AG09319 (cell line): ENCODE measurements at regions not wholly inside any gene's neighbourhood (a gene's known extent, or its start where the extent isn't known, plus 50 kb on each side); places are given as distances from the start of the nearest gene placed in this dataset.
"Not testable (repeated sequence)": the region's sequence is repeated elsewhere in the genome, so short reads cannot be mapped to it uniquely, and the experiment has no call there.

Experiments used
- DNase-seq: peaks from one replicate; pipeline ENCODE4 v3.0.0-alpha.2; 2010; ENCODE audit warnings: low read depth; ENCODE audit errors: extremely low read depth
- TF ChIP-seq, protein P1 (sequence below): IDR thresholded peaks from 2 replicates; pipeline ENCODE4 v1.5.1; 2011; ENCODE audit warnings: low read depth, mild to moderate bottlenecking, inconsistent platforms, low read length, moderate library complexity

DNA sequence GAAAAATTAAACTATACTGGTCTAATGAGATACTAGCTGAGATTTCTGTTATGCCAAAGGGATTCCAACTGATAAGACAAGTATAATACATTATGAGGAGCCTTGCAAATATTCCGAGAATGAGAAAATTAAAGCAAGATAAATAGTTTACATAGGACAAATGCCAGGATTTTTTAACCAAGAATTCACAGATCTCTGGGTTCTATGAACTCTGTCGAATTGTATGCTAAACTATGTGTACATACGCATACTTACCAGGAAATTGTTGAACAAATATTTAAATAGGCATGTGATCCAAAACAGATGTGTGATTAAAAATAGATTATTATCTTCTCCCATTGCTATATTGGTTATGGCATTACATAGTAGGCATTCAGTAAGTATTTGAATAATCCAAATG lies 616.6 kb downstream of the GABRG2 start:
- TF ChIP-seq, protein P1, sequence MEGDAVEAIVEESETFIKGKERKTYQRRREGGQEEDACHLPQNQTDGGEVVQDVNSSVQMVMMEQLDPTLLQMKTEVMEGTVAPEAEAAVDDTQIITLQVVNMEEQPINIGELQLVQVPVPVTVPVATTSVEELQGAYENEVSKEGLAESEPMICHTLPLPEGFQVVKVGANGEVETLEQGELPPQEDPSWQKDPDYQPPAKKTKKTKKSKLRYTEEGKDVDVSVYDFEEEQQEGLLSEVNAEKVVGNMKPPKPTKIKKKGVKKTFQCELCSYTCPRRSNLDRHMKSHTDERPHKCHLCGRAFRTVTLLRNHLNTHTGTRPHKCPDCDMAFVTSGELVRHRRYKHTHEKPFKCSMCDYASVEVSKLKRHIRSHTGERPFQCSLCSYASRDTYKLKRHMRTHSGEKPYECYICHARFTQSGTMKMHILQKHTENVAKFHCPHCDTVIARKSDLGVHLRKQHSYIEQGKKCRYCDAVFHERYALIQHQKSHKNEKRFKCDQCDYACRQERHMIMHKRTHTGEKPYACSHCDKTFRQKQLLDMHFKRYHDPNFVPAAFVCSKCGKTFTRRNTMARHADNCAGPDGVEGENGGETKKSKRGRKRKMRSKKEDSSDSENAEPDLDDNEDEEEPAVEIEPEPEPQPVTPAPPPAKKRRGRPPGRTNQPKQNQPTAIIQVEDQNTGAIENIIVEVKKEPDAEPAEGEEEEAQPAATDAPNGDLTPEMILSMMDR = no peak
- no peak for DNase-seq

DNA sequence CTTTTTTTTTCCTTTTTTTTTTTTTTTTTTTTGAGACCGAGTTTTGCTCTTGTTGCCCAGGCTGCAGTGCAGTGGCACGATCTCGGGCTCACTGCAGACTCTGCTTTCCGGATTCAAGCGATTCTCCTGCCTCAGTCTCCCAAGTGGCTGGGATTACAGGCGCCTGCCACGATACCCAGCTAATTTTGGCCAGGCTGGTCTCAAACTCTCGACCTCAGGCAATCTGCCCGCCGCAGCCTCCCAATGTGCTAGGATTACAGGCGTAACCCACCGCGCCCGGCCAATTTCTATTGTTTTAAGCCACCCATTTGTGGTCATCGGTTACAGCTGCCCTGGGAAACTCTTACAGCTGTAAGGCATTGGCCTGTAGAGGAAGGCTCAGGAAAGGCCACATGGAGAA lies 617.7 kb downstream of the GABRG2 start:
- TF ChIP-seq, protein P1 = no peak
- no peak for DNase-seq

DNA sequence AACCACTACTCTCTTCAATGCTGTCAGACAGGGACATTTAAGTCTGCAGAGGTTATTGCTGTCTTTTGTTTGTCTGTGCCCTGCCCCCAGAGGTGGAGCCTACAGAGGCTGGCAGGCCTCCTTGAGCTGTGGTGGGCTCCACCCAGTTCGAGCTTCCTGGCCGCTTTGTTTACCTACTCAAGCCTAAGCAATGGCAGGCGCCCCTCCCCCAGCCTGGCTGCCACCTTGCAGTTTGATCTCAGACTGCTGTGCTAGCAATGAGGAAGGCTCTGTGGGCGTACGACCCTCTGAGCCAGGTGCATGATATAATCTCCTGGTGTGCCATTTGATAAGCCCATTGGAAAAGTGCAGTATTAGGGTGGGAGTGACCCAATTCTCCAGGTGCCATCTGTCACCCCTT lies 628.7 kb downstream of the GABRG2 start:
- DNase-seq = not testable (repeated sequence)

DNA sequence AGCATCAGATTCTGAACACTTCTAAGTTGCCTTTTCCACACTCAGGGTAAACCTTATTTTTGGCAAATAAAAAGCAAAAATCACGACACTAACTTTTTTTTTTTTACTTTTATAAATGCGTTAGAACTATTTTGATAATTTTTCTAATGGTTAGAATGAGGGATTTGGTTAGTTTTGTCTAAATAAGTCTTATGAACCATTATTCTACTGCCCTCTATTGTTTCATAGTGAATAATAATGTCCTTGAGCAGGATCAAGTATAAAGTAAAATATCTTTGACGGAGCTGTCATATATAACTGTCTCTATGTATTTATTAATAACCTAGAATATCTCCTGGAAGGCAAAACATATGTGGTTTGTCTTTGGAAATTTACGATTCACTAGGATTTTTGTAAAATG lies 631.8 kb downstream of the GABRG2 start:
- DNase-seq = no peak
- TF ChIP-seq, protein P1 = no peak

DNA sequence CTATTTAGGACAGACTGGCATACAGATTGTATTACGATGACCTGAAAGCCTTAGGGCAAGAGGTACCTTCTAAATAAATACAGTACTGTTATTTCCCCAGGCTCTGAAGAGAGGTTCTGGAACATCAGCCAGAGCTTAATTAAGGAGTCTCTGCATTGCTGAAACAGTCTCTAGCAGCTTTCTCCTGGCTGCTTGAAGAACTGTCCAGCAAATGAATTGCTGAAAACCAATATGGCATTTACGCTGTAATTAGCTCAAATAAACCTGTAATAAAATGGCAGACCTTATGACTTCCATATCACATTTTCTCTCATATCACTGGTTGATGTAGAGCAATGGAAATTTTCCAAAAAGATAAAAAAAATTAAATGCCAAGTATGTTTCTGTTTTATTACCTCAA lies 636.3 kb downstream of the GABRG2 start:
- no peak for DNase-seq

DNA sequence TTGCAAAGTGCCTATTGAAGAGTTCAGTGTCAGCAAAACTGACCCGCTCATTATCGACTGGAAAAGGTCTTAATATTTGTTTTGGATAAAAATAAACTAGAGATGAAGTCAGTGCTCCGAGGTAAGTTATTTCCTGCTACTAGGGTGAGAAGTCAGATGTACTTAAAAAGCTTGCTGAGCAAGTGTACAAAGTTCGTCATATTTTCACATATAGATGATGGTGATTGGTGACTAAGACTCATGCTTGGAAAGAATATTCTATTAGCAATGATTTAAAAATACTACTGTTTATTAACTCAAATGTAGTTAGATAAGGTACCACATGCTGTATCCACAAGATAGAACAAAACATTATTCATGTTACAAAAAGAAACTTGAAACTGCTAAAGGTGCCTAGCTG lies 643.7 kb downstream of the GABRG2 start:
- TF ChIP-seq, protein P1 = no peak
- no peak for DNase-seq

More for the DNA sequence above, 636.3 kb downstream of the GABRG2 start:
- TF ChIP-seq, protein P1 = no peak

DNA sequence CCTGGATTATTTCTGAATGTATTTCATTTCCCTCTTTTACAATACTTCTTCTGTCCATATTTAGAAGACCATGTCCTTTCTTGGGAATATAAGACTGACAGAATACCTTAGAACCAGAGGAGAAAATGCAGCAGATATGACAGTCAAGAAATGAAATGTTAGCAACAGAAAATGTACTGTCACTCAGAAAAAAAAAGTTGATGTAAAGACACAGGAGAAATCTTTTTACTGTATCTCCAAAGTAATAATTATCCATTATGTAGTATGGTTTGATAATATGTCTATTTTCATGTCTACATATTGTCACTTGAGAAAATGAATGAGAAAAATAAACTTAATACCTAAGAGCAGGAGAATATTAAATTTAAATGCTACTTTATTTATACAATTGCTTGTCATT lies 652.1 kb downstream of the GABRG2 start:
- no peak for DNase-seq
- TF ChIP-seq, protein P1 = no peak

DNA sequence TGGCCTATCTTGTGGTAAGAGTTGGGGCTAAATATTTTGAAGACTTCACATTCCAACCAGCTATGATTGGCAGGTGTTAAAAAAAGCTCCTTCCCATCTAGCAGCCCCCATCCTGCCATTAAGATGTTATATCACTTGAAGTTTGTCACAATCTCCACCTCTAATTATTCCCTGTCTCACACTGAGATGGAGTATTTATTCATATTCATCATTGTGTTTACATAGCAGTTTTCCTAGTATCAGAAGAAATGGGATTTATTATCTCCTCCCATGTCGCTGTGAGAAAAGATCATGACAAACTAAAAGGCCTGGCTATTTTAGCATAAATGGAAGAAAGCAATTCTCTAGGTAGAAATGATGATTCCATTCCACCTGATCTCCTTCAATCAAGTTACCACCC lies 653.6 kb downstream of the GABRG2 start:
- DNase-seq = no peak

More for the DNA sequence above, 653.6 kb downstream of the GABRG2 start:
- TF ChIP-seq, protein P1 = no peak
